SK-N-SH (cell line): ENCODE measurements at regions not wholly inside any gene's neighbourhood (a gene's known extent, or its start where the extent isn't known, plus 50 kb on each side); places are given as distances from the start of the nearest gene placed in this dataset.
"Not testable (repeated sequence)": the region's sequence is repeated elsewhere in the genome, so short reads cannot be mapped to it uniquely, and the experiment has no call there.

ENCODE experiments used
- CTCF ChIP-seq: fragments of 200-600 bp; sonication (generic); IDR thresholded peaks from 2 replicates; pipeline ENCODE4 v1.6.1; 2017; ENCODE audit warnings: antibody characterized with exemption, mild to moderate bottlenecking, moderate library complexity
- MXI1 ChIP-seq: IDR thresholded peaks from 2 replicates; pipeline ENCODE4 v1.6.1; 2012; ENCODE audit warnings: mild to moderate bottlenecking, low read depth, low read length, improper control_type of control experiment
- REST ChIP-seq: IDR thresholded peaks from 2 replicates; pipeline ENCODE4 v1.6.1; 2012; ENCODE audit warnings: mild to moderate bottlenecking, low read depth, low read length, moderate library complexity
- RFX5 ChIP-seq: IDR thresholded peaks from 2 replicates; pipeline ENCODE4 v1.6.1; 2012; ENCODE audit warnings: mild to moderate bottlenecking, improper control_type of control experiment, low read length
- TAF1 ChIP-seq: IDR thresholded peaks from 2 replicates; pipeline ENCODE4 v1.6.1; 2012; ENCODE audit warnings: low read depth, mild to moderate bottlenecking, low read length, moderate library complexity, borderline replicate concordance
- USF2 ChIP-seq: fragments of 150-350 bp; IDR thresholded peaks from 2 replicates; pipeline ENCODE4 v1.6.1; 2017; ENCODE audit warnings: antibody characterized with exemption, low read length, low read depth, borderline replicate concordance
- TF ChIP-seq, protein P1 (sequence below): IDR thresholded peaks from 2 replicates; pipeline ENCODE4; 2012

- TF ChIP-seq CTCF, REST, RFX5, TAF1, USF2, MXI1: not testable (repeated sequence)
- TF ChIP-seq, protein P1, sequence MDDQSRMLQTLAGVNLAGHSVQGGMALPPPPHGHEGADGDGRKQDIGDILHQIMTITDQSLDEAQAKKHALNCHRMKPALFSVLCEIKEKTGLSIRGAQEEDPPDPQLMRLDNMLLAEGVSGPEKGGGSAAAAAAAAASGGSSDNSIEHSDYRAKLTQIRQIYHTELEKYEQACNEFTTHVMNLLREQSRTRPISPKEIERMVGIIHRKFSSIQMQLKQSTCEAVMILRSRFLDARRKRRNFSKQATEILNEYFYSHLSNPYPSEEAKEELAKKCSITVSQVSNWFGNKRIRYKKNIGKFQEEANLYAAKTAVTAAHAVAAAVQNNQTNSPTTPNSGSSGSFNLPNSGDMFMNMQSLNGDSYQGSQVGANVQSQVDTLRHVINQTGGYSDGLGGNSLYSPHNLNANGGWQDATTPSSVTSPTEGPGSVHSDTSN: not testable (repeated sequence)
These were observed 142.5 kb downstream of the ADSS2 start for GRCh38 chr1:244309191-244309590.
